Common myeloid progenitor, CD34-positive (primary cell): ENCODE measurements at regions not wholly inside any gene's neighbourhood (a gene's known extent, or its start where the extent isn't known, plus 50 kb on each side); places are given as distances from the start of the nearest gene placed in this dataset.

ENCODE experiments used
- CTCF ChIA-PET: fragments of 350-600 bp; sonication (Branson Sonifier 250); formaldehyde crosslinking; loops from one replicate; lab custom pipeline; 2021; ENCODE audit warnings: antibody characterized with exemption; lab: Charles Lee
- POLR2A ChIA-PET: fragments of 350-600 bp; sonication (Branson Sonifier 250); formaldehyde crosslinking; loops from one replicate; lab custom pipeline; 2021; ENCODE audit warnings: antibody characterized with exemption; lab: Charles Lee
- DNase-seq, 3 donors: peaks; one replicate each; pipeline versions ENCODE4 v3.0.0 to v3.0.0-alpha.2; 2013
- H3K27ac ChIP-seq, 2 experiments: 1 replicate in 1 of 2; 2 replicates in 1 of 2; pipeline ENCODE4 v1.7.0; 2013; ENCODE audit warnings: inconsistent platforms in 2 of 2, low read length in 2 of 2, mild to moderate bottlenecking in 2 of 2, low read depth in 1 of 2, moderate library complexity in 1 of 2; ENCODE audit not compliant: severe bottlenecking in 2 of 2, insufficient read depth in 1 of 2, poor library complexity in 1 of 2
- H3K27me3 ChIP-seq, 5 experiments: replicated peaks in 2 of 5; 1 replicate in 3 of 5; 2 replicates in 2 of 5; pipeline versions ENCODE4 v1.6.1 to v1.7.0; 2013; ENCODE audit warnings: low read length in 4 of 5, mild to moderate bottlenecking in 2 of 5, moderate library complexity in 2 of 5, inconsistent platforms in 1 of 5; ENCODE audit not compliant: insufficient read depth in 5 of 5, control insufficient read depth in 4 of 5
- H3K36me3 ChIP-seq, 4 experiments: 1 replicate in 2 of 4; 2 replicates in 2 of 4; pipeline versions ENCODE4 v1.6.1 to v1.7.0; 2013; ENCODE audit warnings: low read length in 3 of 4, control low read depth in 1 of 4, mild to moderate bottlenecking in 1 of 4; ENCODE audit not compliant: control insufficient read depth in 4 of 4, insufficient read depth in 4 of 4
- H3K4me1 ChIP-seq, 4 experiments: 1 replicate in 3 of 4; 2 replicates in 1 of 4; pipeline versions ENCODE4 v1.6.1 to v1.7.1; 2013; ENCODE audit warnings: low read length in 3 of 4, mild to moderate bottlenecking in 3 of 4, control low read depth in 1 of 4, inconsistent platforms in 1 of 4, moderate library complexity in 1 of 4; ENCODE audit not compliant: control insufficient read depth in 4 of 4, insufficient read depth in 4 of 4; ENCODE audit errors: control extremely low read depth in 1 of 4
- H3K4me3 ChIP-seq, 7 experiments: 1 replicate in 4 of 7; 2 replicates in 3 of 7; pipeline versions ENCODE4 v1.5.1 to v1.7.0; 2013; ENCODE audit warnings: mild to moderate bottlenecking in 7 of 7, low read length in 6 of 7, moderate library complexity in 6 of 7, inconsistent platforms in 2 of 7, low read depth in 2 of 7, control low read depth in 1 of 7; ENCODE audit not compliant: insufficient read depth in 4 of 7, control insufficient read depth in 1 of 7; ENCODE audit errors: extremely low read depth in 1 of 7
- H3K9me3 ChIP-seq, 5 experiments: 1 replicate in 4 of 5; 2 replicates in 1 of 5; pipeline versions ENCODE4 v1.6.1 to v1.7.1; 2013; ENCODE audit warnings: low read length in 4 of 5, mild to moderate bottlenecking in 2 of 5, inconsistent platforms in 1 of 5, low read depth in 1 of 5, moderate library complexity in 1 of 5; ENCODE audit not compliant: control insufficient read depth in 4 of 5, insufficient read depth in 2 of 5; ENCODE audit errors: control extremely low read depth in 1 of 5
- WGBS: methylation state at CpG from one replicate; pipeline ENCODE4 v1.1.5; 2013; ENCODE audit not compliant: insufficient coverage; 5-methylcytosine and 5-hydroxymethylcytosine counted together

DNA sequence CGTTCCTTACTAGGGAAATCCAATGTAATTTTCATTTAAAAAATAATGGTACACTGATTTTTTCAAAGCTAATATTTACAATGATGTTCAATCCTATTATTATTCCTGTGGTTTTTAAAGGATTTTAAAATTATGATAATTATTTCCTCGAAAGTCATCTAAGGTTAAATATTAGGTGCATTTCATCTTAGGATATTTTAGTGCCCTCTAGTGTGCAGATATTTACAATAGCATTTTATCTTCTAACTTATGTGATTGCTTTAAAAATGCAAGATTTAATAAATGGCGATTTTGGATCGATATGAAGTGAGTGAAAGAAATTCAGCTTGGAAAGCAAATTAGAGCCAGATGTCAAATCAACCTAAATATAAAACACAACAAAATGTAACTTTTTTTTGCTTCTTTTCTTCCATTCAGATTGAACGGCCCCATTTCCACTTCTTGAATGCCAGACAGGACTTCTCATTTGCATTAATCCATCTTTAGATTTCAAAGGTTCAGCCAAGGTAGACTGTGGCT is 293.5 kb downstream of the SLC6A15 start:
- H3K9me3 ChIP-seq, result no peaks in the 10 kb centered on the region
- H3K27me3 ChIP-seq, result peaks cover 0 to 3% (median 0%) of the 10 kb centered on the region in 5 experiments
- H3K36me3 ChIP-seq, result no peaks in the 10 kb centered on the region
- WGBS, result 78% methylated on average over 1 of the region's 5 CpGs
- no peak overlapping the region for H3K27ac ChIP-seq
- ChIA-PET CTCF (interaction anchor here (1.3 kb wide), 1 partner anchor 1933 kb away, joined by 3 read pairs; no protein-coding TSS in a partner anchor), POLR2A (no interaction called here)
- no peaks in the 10 kb centered on the region for H3K4me1 ChIP-seq
- H3K4me3 ChIP-seq, result no peak overlapping the region
- DNase-seq, result no peak

DNA sequence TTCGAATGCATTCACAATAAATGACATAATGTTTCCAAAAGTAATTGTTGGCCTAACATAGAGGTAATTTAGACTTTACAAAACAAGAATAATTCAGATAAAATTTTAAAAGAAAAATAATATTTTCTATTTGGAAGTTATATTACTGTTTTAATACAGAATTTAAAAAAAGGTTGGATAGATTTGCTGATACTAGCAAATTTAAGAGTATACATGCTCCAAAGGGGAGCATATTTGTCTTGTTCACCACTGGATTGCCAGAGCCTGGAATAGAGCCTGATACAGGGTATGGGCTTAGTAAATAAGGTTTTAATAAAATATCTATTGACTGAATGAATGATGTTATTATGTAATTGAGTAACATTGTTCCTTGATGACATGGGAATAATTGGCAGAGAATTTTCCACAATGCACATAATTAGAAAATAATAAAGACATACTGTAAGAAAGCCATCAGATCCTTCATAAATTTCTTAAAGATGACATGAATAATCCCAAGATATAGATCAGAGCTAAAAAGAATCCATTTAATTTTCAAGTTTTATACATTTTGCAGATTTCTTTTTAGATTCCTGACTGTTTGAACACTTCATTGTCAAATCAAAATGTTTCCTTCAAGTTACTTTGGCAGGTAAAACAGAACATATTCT is 305.3 kb downstream of the SLC6A15 start:
- H3K4me1 ChIP-seq, result no peaks in the 10 kb centered on the region
- no peaks in the 10 kb centered on the region for H3K9me3 ChIP-seq
- DNase-seq, result no peak
- no CpG with 5 or more reads among the region's 1 CpG for WGBS
- ChIA-PET CTCF (no interaction called here), POLR2A (no interaction called here)
- H3K4me3 ChIP-seq, result no peak overlapping the region
- H3K27ac ChIP-seq, result no peak overlapping the region
- no peaks in the 10 kb centered on the region for H3K36me3 ChIP-seq
- H3K27me3 ChIP-seq, result no peaks in the 10 kb centered on the region

DNA sequence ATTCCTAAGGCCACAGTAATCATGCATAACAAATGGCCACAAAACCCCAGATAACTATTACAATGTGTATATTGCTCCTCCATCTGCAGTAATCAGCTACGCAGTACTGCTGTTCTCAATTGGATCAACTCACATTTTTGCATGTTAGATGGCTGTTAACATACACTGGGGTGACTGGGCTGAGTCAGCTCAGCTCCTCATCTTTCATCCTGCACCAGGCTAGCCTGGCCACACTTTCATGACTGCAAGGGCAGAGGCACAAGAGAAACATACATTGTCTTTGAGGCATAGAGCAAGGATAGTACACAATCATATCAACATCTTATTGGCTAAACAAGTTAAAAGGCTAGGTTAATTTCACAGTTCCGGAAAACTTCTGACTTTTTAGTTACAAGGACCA is 306.6 kb downstream of the SLC6A15 start:
- DNase-seq, result no peak
- Histone ChIP-seq H3K27me3 (no peaks in the 10 kb centered on the region), H3K4me3 (no peak overlapping the region), H3K27ac (no peak overlapping the region), H3K36me3 (no peaks in the 10 kb centered on the region), H3K4me1 (no peaks in the 10 kb centered on the region), H3K9me3 (no peaks in the 10 kb centered on the region)
- ChIA-PET CTCF (no interaction called here), POLR2A (no interaction called here)
- WGBS, result 100% methylated on average over 1 of the region's 2 CpGs

- POLR2A ChIA-PET, result no interaction called here
- CTCF ChIA-PET, result no interaction called here
- no peaks in the 10 kb centered on the region for H3K4me1 ChIP-seq
- no peaks in the 10 kb centered on the region for H3K27me3 ChIP-seq
- H3K9me3 ChIP-seq, result no peaks in the 10 kb centered on the region
- no peak overlapping the region for H3K4me3 ChIP-seq
- no peak for DNase-seq
- no peaks in the 10 kb centered on the region for H3K36me3 ChIP-seq
- no peak overlapping the region for H3K27ac ChIP-seq
Observed at GRCh38 chr12:84604551-84604950, 308.0 kb downstream of the SLC6A15 start.

DNA sequence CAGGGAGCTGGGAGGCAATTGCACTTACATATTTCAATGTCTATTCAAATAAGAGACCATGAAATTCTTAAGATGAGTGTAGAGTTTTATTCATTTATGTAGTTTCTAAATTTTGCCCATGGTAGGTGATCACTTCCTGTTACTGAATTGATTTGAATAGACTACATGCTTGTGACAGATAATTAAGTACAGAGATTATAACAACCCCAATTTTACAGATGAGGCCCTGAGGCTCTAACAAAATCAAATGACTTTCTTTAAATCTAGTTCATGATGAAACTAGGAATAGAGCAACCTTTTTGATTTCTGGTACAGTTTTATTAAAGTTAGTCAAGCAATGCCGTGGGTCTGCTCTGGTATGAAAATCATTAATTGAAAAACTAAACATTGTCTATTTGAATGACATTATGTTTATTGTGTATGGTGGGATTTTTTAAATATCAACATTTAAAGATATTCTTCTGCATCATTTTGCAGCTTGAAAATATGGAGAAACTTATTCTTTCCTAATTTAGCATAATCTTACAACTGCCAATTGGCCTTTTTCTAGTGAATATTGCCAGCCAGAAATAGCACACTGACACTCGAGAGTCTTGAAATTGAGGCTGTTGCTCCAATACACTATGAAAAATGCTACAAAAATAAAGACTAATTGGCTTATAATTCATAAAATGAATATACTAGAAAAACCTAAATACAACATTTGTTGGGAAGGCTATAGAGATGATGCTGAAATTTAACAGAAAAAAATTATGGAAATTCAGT is 308.9 kb downstream of the SLC6A15 start:
- POLR2A ChIA-PET, result no interaction called here
- CTCF ChIA-PET, result interaction anchor here (0.7 kb wide), 1 partner anchor 360 kb away, joined by 3 read pairs; no protein-coding TSS in a partner anchor
- Histone ChIP-seq H3K27ac (no peak overlapping the region), H3K9me3 (no peaks in the 10 kb centered on the region), H3K4me1 (no peaks in the 10 kb centered on the region), H3K36me3 (no peaks in the 10 kb centered on the region), H3K27me3 (no peaks in the 10 kb centered on the region), H3K4me3 (no peak overlapping the region)
- no peak for DNase-seq
- no CpG with 5 or more reads among the region's 2 CpGs for WGBS

DNA sequence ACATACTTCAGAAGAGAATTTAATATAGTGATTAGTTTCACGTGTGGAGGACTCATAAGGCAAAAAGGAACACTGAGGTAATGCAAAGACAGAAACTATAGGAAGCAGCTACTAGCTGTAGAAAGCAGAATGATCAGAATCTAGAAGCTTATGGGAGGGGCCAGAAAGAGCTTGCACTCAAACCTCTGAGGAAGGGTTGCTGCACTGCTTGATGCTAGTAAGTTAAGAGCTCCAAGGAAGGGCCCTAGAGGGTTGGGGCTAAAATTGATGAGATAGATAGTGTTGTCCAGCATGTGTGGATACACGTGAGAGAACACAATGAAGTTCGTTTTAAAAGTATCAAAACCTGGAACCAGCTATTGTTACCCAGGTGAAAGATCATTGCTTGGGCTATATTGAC is 311.1 kb downstream of the SLC6A15 start:
- Histone ChIP-seq H3K9me3 (no peaks in the 10 kb centered on the region), H3K4me1 (no peaks in the 10 kb centered on the region), H3K4me3 (no peak overlapping the region), H3K27ac (no peak overlapping the region), H3K36me3 (no peaks in the 10 kb centered on the region), H3K27me3 (no peaks in the 10 kb centered on the region)
- ChIA-PET POLR2A (no interaction called here), CTCF (no interaction called here)
- WGBS, result 83% methylated on average over 3 of the region's 3 CpGs
- DNase-seq, result no peak

- CTCF ChIA-PET, result interaction anchor here (0.6 to 1.2 kb wide), 2 partner anchors 11 to 12 kb away, joined by 3 read pairs; no protein-coding TSS in a partner anchor
- no peak for DNase-seq
- H3K27ac ChIP-seq, result no peak overlapping the region
- no peaks in the 10 kb centered on the region for H3K36me3 ChIP-seq
- POLR2A ChIA-PET, result no interaction called here
- no peaks in the 10 kb centered on the region for H3K4me1 ChIP-seq
- no peak overlapping the region for H3K4me3 ChIP-seq
- no peaks in the 10 kb centered on the region for H3K27me3 ChIP-seq
- no peaks in the 10 kb centered on the region for H3K9me3 ChIP-seq
- no CpG with 5 or more reads among the region's 2 CpGs for WGBS
Observed at GRCh38 chr12:84599539-84599938, 313.1 kb downstream of the SLC6A15 start.
